HUES6 (cell line): ENCODE measurements at regions not wholly inside any gene's neighbourhood (a gene's known extent, or its start where the extent isn't known, plus 50 kb on each side); places are given as distances from the start of the nearest gene placed in this dataset.

Source experiments
- H3K27ac ChIP-seq: 2 replicates; pipeline ENCODE4 v1.7.0; 2013; ENCODE audit warnings: low read depth, mild to moderate bottlenecking, low read length, inconsistent platforms
- H3K27me3 ChIP-seq: 2 replicates; pipeline ENCODE4 v1.6.1; 2013; ENCODE audit warnings: low read length; ENCODE audit not compliant: control insufficient read depth, insufficient read depth
- H3K36me3 ChIP-seq: 2 replicates; pipeline ENCODE4 v1.6.1; 2013; ENCODE audit warnings: low read length; ENCODE audit not compliant: control insufficient read depth, insufficient read depth
- H3K4me1 ChIP-seq: 2 replicates; pipeline ENCODE4 v1.6.1; 2013; ENCODE audit warnings: low read length; ENCODE audit not compliant: control insufficient read depth, insufficient read depth
- H3K4me3 ChIP-seq: 2 replicates; pipeline ENCODE4 v1.5.1; 2013; ENCODE audit warnings: low read depth, low read length
- H3K9ac ChIP-seq: one replicate; pipeline ENCODE4 v1.6.1; 2013; ENCODE audit warnings: mild to moderate bottlenecking, low read length
- H3K9me3 ChIP-seq: 2 replicates; pipeline ENCODE4 v1.6.1; 2013; ENCODE audit warnings: low read depth, low read length; ENCODE audit not compliant: control insufficient read depth, insufficient read depth

DNA sequence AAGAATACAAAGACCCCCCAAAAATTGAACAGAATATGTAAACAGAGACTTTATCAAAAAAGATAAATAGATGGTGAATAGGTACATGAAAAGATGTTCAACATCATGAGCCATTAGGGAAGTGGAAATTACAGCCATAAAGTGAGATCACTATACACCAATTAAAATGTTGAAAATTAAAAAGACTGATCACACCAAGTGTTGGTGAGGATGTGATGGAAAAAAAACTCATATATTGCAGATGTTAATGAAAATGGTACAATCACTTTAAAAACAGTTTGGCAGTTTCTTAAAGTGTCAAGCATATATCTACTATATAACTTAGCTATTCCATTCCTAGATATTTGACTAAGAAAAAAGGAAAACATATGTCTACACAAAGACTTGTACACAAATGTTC, 280.5 kb downstream of the DHX35 start:
- Histone ChIP-seq H3K27ac (no peak overlapping the region), H3K27me3 (no peaks in the 10 kb centered on the region), H3K9me3 (no peaks in the 10 kb centered on the region), H3K9ac (no peak overlapping the region), H3K4me1 (no peaks in the 10 kb centered on the region), H3K36me3 (no peaks in the 10 kb centered on the region), H3K4me3 (no peak overlapping the region)

GRCh38 chr20:39234520-39235095, 272.5 kb downstream of the DHX35 start:
- Histone ChIP-seq H3K27ac (no peak overlapping the region), H3K4me1 (no peaks in the 10 kb centered on the region), H3K9ac (no peak overlapping the region)

GRCh38 chr20:39233755-39234154, 271.6 kb downstream of the DHX35 start:
- Histone ChIP-seq H3K4me3 (no peak overlapping the region), H3K9me3 (no peaks in the 10 kb centered on the region), H3K4me1 (no peaks in the 10 kb centered on the region), H3K27ac (no peak overlapping the region), H3K36me3 (no peaks in the 10 kb centered on the region), H3K27me3 (no peaks in the 10 kb centered on the region; the same call in 1 of the 2 replicates), H3K9ac (no peak overlapping the region)

More at GRCh38 chr20:39234520-39235095, 272.5 kb downstream of the DHX35 start:
- no peaks in the 10 kb centered on the region for H3K9me3 ChIP-seq
- H3K4me3 ChIP-seq, result no peak overlapping the region
- no peaks in the 10 kb centered on the region for H3K36me3 ChIP-seq
- no peaks in the 10 kb centered on the region; the same call in 1 of the 2 replicates for H3K27me3 ChIP-seq

DNA sequence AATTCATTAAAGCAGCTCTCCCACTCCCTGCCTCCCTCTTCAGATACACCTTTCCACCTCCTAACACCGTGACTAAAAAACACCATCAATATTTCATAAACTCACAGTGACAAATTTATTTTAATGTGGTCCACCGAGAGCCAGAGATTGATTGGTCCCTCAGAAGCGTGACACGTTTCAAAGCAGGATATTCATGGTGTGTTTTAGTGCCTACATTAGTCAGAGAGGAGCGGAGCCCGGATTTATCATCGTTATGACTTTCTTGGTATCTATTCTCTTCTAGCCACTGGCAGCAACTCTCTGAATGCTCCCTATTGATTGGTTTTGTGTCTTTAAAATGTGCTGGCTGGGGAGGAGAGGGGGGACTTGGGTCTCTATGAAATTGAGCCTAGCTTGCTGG, 265.3 kb downstream of the DHX35 start:
- H3K4me3 ChIP-seq, result no peak overlapping the region
- H3K27me3 ChIP-seq, result peaks cover 8% of the 10 kb centered on the region; the same call in 1 of the 2 replicates
- no peaks in the 10 kb centered on the region for H3K9me3 ChIP-seq
- no peak overlapping the region for H3K27ac ChIP-seq
- H3K9ac ChIP-seq, result no peak overlapping the region
- H3K36me3 ChIP-seq, result no peaks in the 10 kb centered on the region
- H3K4me1 ChIP-seq, result no peaks in the 10 kb centered on the region

- H3K9me3 ChIP-seq, result no peaks in the 10 kb centered on the region
These were observed 263.8 kb downstream of the DHX35 start for GRCh38 chr20:39225978-39226377.

DNA sequence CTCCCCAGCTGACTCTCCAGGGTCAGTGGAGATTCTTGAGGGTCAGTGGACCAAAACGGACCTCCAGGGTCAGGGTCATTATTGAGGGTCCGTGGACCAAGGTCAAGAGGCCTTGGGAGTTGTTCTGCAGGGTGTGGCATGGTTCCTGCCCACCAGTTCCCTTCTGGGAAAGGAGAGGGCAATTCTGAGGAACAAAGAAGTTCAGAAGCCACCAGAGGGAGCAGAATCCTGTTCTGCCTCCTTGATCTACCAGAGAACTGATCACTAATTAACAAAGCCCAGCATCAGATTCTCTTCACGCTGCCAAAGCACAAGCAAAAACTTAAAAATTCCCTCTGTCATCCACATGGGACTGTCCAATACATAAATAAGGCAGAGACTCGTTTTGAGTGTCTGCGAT, 263.4 kb downstream of the DHX35 start:
- no peaks in the 10 kb centered on the region for H3K4me1 ChIP-seq
- H3K9me3 ChIP-seq, result no peaks in the 10 kb centered on the region
- H3K36me3 ChIP-seq, result no peaks in the 10 kb centered on the region
- no peak overlapping the region for H3K27ac ChIP-seq
- no peak overlapping the region for H3K9ac ChIP-seq
- H3K27me3 ChIP-seq, result peaks cover 22% of the 10 kb centered on the region; the same call in 1 of the 2 replicates
- H3K4me3 ChIP-seq, result no peak overlapping the region

More at GRCh38 chr20:39225978-39226377, 263.8 kb downstream of the DHX35 start:
- H3K4me1 ChIP-seq, result no peaks in the 10 kb centered on the region
- peaks cover 18% of the 10 kb centered on the region; the same call in 1 of the 2 replicates for H3K27me3 ChIP-seq
- no peak overlapping the region for H3K9ac ChIP-seq
- no peaks in the 10 kb centered on the region for H3K36me3 ChIP-seq
- no peak overlapping the region for H3K4me3 ChIP-seq
- H3K27ac ChIP-seq, result no peak overlapping the region

DNA sequence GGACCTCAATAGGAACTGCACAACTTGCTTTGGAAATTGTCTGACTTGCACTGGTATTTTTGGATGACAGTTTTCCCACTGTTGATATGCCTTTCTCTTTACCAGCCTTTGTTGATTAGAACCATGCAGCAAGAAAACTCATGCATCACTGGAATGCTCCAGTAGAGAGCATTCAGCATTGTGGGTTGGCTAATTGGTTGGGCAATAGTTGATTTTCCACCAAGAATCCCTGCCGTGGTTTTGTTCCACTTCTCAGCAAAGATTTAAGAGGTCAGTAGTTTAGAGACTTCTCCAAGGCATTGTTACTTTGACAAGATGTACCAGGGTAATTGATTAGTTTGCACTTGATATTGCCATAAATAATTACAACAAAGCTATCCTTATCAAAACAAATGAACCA, 260.0 kb downstream of the DHX35 start:
- no peaks in the 10 kb centered on the region for H3K4me1 ChIP-seq
- no peak overlapping the region for H3K4me3 ChIP-seq
- H3K27me3 ChIP-seq, result peaks cover 31% of the 10 kb centered on the region; the same call in 1 of the 2 replicates
- H3K36me3 ChIP-seq, result no peaks in the 10 kb centered on the region
- H3K27ac ChIP-seq, result no peak overlapping the region
- no peaks in the 10 kb centered on the region for H3K9me3 ChIP-seq
- no peak overlapping the region for H3K9ac ChIP-seq

GRCh38 chr20:39216195-39216594, 254.1 kb downstream of the DHX35 start:
- no peak overlapping the region for H3K4me3 ChIP-seq
- H3K9ac ChIP-seq, result no peak overlapping the region
- H3K27me3 ChIP-seq, result peaks cover 55% of the 10 kb centered on the region
- no peaks in the 10 kb centered on the region for H3K36me3 ChIP-seq
- H3K4me1 ChIP-seq, result no peaks in the 10 kb centered on the region
- no peaks in the 10 kb centered on the region for H3K9me3 ChIP-seq
- H3K27ac ChIP-seq, result no peak overlapping the region

- Histone ChIP-seq H3K36me3 (no peaks in the 10 kb centered on the region), H3K27ac (no peak overlapping the region), H3K4me1 (peaks cover 10% of the 10 kb centered on the region), H3K9me3 (no peaks in the 10 kb centered on the region), H3K27me3 (peaks cover 51% of the 10 kb centered on the region), H3K4me3 (no peak overlapping the region), H3K9ac (no peak overlapping the region)
These were observed 252.7 kb downstream of the DHX35 start for GRCh38 chr20:39214828-39215227.

- peaks cover 10% of the 10 kb centered on the region for H3K4me1 ChIP-seq
- no peak overlapping the region for H3K4me3 ChIP-seq
- no peaks in the 10 kb centered on the region for H3K9me3 ChIP-seq
- H3K36me3 ChIP-seq, result no peaks in the 10 kb centered on the region
- H3K9ac ChIP-seq, result no peak overlapping the region
- no peak overlapping the region for H3K27ac ChIP-seq
- H3K27me3 ChIP-seq, result peaks cover 57% of the 10 kb centered on the region
These were observed 251.5 kb downstream of the DHX35 start for GRCh38 chr20:39213476-39214145.

- H3K36me3 ChIP-seq, result no peaks in the 10 kb centered on the region
- H3K27ac ChIP-seq, result no peak overlapping the region
- no peak overlapping the region for H3K4me3 ChIP-seq
- H3K27me3 ChIP-seq, result peaks cover 67% of the 10 kb centered on the region
- H3K9ac ChIP-seq, result no peak overlapping the region
- no peaks in the 10 kb centered on the region for H3K9me3 ChIP-seq
- H3K4me1 ChIP-seq, result peaks cover 10% of the 10 kb centered on the region
These were observed 249.1 kb downstream of the DHX35 start for GRCh38 chr20:39211060-39211748.
